ENCODE measurements at regions not wholly inside any gene's neighbourhood (a gene's known extent, or its start where the extent isn't known, plus 50 kb on each side); places are given as distances from the start of the nearest gene placed in this dataset.
A peak's percentile ranks its signal among the peaks of the same experiment; 100 is the strongest.

DNA sequence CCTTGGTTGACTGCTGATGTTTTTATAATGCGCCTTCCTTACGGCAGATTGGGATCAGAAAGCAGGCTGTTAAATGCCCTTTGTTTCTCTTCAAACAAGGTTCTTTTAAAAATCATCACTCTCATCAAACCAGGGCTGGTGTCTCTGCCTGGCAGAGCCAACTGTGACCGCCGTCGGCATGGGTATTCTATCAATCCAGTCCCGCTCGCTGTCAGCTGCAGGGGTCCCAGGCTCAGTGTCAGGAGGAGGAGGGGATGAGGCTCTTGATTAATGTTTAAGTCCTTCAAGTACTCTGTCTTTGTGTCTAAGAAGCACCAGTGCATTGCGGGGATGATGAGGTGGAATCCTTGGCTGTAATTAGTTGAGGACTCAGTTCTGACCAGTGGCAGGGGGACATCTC is 348.1 kb downstream of the RNF144A start:
- H4K91ac ChIP-seq (ENCODE audit: low read length): no peak overlapping the region
- no peak overlapping the region for H3K23ac ChIP-seq (ENCODE audit: low read length in 2 of 2)
- no peak overlapping the region for H2AFZ ChIP-seq (ENCODE audit: low read depth, low read length)
- H3K36me3 ChIP-seq (ENCODE audit: control insufficient read depth in 1 of 2, insufficient read depth in 2 of 2, low read depth in 1 of 2, low read length in 2 of 2): no peaks in the 10 kb centered on the region
- 83% methylated on average over 8 of the region's 8 CpGs for WGBS
- H2BK12ac ChIP-seq (ENCODE audit: low read length in 2 of 2): no peak overlapping the region
- no peaks in the 10 kb centered on the region for H3K4me1 ChIP-seq (ENCODE audit: control insufficient read depth, insufficient read depth, low read depth, low read length)
- H3K9me3 ChIP-seq (ENCODE audit: control insufficient read depth, low read length): no peaks in the 10 kb centered on the region
- no peak overlapping the region for H3K9ac ChIP-seq (ENCODE audit: low read length)
- no peak overlapping the region for H2BK120ac ChIP-seq (ENCODE audit: low read depth, low read length)
- no peak overlapping the region for H2BK5ac ChIP-seq (ENCODE audit: low read depth, low read length, poor library complexity, severe bottlenecking)
- H3K4ac ChIP-seq (ENCODE audit: low read depth in 1 of 2, low read length in 2 of 2): no peak overlapping the region
- H2AK5ac ChIP-seq (ENCODE audit: low read length, severe bottlenecking): no peak overlapping the region
- H3K4me2 ChIP-seq (ENCODE audit: low read length, poor library complexity, severe bottlenecking): no peak overlapping the region
- H3K18ac ChIP-seq (ENCODE audit: low read depth in 1 of 2, low read length in 2 of 2): no peak overlapping the region
- DNase-seq: no peak
- no peak overlapping the region for H2BK15ac ChIP-seq (ENCODE audit: low read depth, poor library complexity, severe bottlenecking)
- H3K27me3 ChIP-seq (ENCODE audit: control insufficient read depth in 1 of 2, insufficient read depth in 1 of 2, low read length in 2 of 2): peaks cover 18 to 77% of the 10 kb centered on the region in 2 experiments
- H3K79me1 ChIP-seq (replicated peaks; ENCODE audit: low read length, poor library complexity, severe bottlenecking): no peaks in the 10 kb centered on the region
- no peak overlapping the region for H4K8ac ChIP-seq (ENCODE audit: low read length)
- no peak overlapping the region for H3K14ac ChIP-seq (ENCODE audit: low read length in 2 of 2)
- H3K4me3 ChIP-seq (ENCODE audit: insufficient read depth in 1 of 2, low read depth in 1 of 2, low read length in 2 of 2): no peak overlapping the region
- no peak overlapping the region for H3K27ac ChIP-seq (ENCODE audit: low read length, poor library complexity, severe bottlenecking)

DNA sequence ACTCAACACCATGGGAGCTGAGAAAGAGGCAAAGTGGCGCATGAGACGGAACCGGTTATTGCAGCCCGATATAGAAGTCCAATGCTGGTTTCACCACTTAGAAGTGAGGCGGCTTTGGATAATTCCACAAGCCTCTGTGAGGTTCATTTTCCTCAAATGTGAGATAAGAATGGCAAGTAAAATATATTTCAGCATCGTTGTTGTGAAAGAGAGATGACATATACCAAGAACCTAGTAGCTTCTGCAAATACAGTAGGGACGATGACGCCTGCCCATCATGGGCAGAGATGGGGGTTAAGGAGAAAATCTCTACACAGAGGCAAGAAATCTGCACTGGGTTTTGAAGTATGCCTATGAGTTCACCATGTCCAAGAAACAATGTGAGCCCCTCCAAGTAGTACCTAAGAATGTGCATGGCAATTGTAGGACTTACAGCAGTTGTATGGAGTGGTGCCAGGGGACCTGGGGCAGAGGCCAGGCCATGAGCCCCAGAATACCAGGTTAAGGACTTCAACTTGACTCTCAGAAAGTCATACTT is 352.0 kb downstream of the RNF144A start:
- H4K8ac ChIP-seq (ENCODE audit: low read length): no peak overlapping the region
- H3K4me1 ChIP-seq (ENCODE audit: control insufficient read depth, insufficient read depth, low read depth, low read length): no peaks in the 10 kb centered on the region
- no peak overlapping the region for H2BK120ac ChIP-seq (ENCODE audit: low read depth, low read length)
- H4K91ac ChIP-seq (ENCODE audit: low read length): no peak overlapping the region
- DNase-seq: no peak
- no peak overlapping the region for H3K18ac ChIP-seq (ENCODE audit: low read depth in 1 of 2, low read length in 2 of 2)
- H3K4ac ChIP-seq (ENCODE audit: low read depth in 1 of 2, low read length in 2 of 2): no peak overlapping the region
- H3K14ac ChIP-seq (ENCODE audit: low read length in 2 of 2): no peak overlapping the region
- H3K4me3 ChIP-seq (ENCODE audit: insufficient read depth in 1 of 2, low read depth in 1 of 2, low read length in 2 of 2): no peak overlapping the region
- H3K79me1 ChIP-seq (replicated peaks; ENCODE audit: low read length, poor library complexity, severe bottlenecking): no peaks in the 10 kb centered on the region
- H3K27ac ChIP-seq (ENCODE audit: low read length, poor library complexity, severe bottlenecking): no peak overlapping the region
- H2BK5ac ChIP-seq (ENCODE audit: low read depth, low read length, poor library complexity, severe bottlenecking): no peak overlapping the region
- no peak overlapping the region for H3K23ac ChIP-seq (ENCODE audit: low read length in 2 of 2)
- no peak overlapping the region for H2AK5ac ChIP-seq (ENCODE audit: low read length, severe bottlenecking)
- no peak overlapping the region for H2BK15ac ChIP-seq (ENCODE audit: low read depth, poor library complexity, severe bottlenecking)
- H3K36me3 ChIP-seq (ENCODE audit: control insufficient read depth in 1 of 2, insufficient read depth in 2 of 2, low read depth in 1 of 2, low read length in 2 of 2): no peaks in the 10 kb centered on the region
- H3K9me3 ChIP-seq (ENCODE audit: control insufficient read depth, low read length): no peaks in the 10 kb centered on the region
- H2AFZ ChIP-seq (ENCODE audit: low read depth, low read length): no peak overlapping the region
- no peak overlapping the region for H3K4me2 ChIP-seq (ENCODE audit: low read length, poor library complexity, severe bottlenecking)
- no peak overlapping the region for H3K9ac ChIP-seq (ENCODE audit: low read length)
- H2BK12ac ChIP-seq (ENCODE audit: low read length in 2 of 2): no peak overlapping the region
- WGBS: 95% methylated on average over 8 of the region's 8 CpGs
- peaks cover 5 to 70% of the 10 kb centered on the region in 2 experiments for H3K27me3 ChIP-seq (ENCODE audit: control insufficient read depth in 1 of 2, insufficient read depth in 1 of 2, low read length in 2 of 2)

DNA sequence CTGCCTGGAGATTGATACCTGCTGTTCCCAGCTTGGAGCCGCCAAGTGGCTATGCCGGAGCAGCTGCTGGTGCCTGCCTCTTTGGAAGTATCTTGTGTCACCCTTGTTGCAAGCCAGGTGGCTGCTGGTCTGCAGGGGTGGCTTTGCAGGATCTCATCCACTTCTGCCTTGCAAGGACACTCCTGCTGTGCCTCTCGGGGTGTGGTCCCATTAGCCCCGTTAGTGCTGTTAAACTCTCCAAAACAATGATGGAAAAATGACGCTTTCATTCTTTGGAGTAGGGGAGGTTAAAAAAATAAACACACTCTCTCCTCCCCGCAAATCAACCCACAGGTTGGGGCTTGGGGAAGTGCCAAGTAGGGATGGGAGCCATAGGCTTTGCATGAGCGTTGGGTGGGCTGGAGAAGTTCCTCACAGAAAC is 352.8 kb downstream of the RNF144A start:
- no peak overlapping the region for H2BK12ac ChIP-seq (ENCODE audit: low read length in 2 of 2)
- no peaks in the 10 kb centered on the region for H3K79me1 ChIP-seq (replicated peaks; ENCODE audit: low read length, poor library complexity, severe bottlenecking)
- no peak overlapping the region for H3K4me2 ChIP-seq (ENCODE audit: low read length, poor library complexity, severe bottlenecking)
- no peak overlapping the region for H3K27ac ChIP-seq (ENCODE audit: low read length, poor library complexity, severe bottlenecking)
- no peak overlapping the region for H3K4me3 ChIP-seq (ENCODE audit: insufficient read depth in 1 of 2, low read depth in 1 of 2, low read length in 2 of 2)
- H2BK120ac ChIP-seq (ENCODE audit: low read depth, low read length): no peak overlapping the region
- no peaks in the 10 kb centered on the region for H3K4me1 ChIP-seq (ENCODE audit: control insufficient read depth, insufficient read depth, low read depth, low read length)
- H3K18ac ChIP-seq (ENCODE audit: low read depth in 1 of 2, low read length in 2 of 2): no peak overlapping the region
- H3K9me3 ChIP-seq (ENCODE audit: control insufficient read depth, low read length): no peaks in the 10 kb centered on the region
- peaks cover 1 to 70% of the 10 kb centered on the region in 2 experiments for H3K27me3 ChIP-seq (ENCODE audit: control insufficient read depth in 1 of 2, insufficient read depth in 1 of 2, low read length in 2 of 2)
- H4K8ac ChIP-seq (ENCODE audit: low read length): no peak overlapping the region
- H2AK5ac ChIP-seq (ENCODE audit: low read length, severe bottlenecking): no peak overlapping the region
- no peak overlapping the region for H2BK5ac ChIP-seq (ENCODE audit: low read depth, low read length, poor library complexity, severe bottlenecking)
- WGBS: 72% methylated on average over 2 of the region's 7 CpGs
- no peak overlapping the region for H2AFZ ChIP-seq (ENCODE audit: low read depth, low read length)
- no peak for DNase-seq
- no peak overlapping the region for H4K91ac ChIP-seq (ENCODE audit: low read length)
- no peaks in the 10 kb centered on the region for H3K36me3 ChIP-seq (ENCODE audit: control insufficient read depth in 1 of 2, insufficient read depth in 2 of 2, low read depth in 1 of 2, low read length in 2 of 2)
- no peak overlapping the region for H3K23ac ChIP-seq (ENCODE audit: low read length in 2 of 2)
- no peak overlapping the region for H3K4ac ChIP-seq (ENCODE audit: low read depth in 1 of 2, low read length in 2 of 2)
- no peak overlapping the region for H3K14ac ChIP-seq (ENCODE audit: low read length in 2 of 2)
- no peak overlapping the region for H2BK15ac ChIP-seq (ENCODE audit: low read depth, poor library complexity, severe bottlenecking)
- no peak overlapping the region for H3K9ac ChIP-seq (ENCODE audit: low read length)

DNA sequence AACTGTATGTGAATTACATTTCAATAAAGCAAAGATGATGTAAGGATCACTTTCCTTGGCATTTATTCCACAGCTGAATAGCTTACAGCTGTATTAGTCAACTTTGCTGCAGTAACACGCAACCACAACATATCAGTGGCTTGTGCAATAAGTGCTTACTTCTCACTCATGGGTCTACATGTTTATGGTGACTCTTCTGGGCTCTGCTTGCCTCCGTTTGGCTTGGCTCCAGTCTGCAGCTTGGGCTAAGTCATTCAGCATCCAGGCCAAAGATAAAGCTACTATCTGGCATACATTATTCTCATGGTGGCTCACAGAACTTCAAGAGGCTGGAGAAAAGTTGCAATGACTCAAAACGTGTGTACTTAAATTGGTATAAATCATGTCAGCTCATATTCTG is 355.0 kb downstream of the RNF144A start:
- H3K36me3 ChIP-seq (ENCODE audit: control insufficient read depth in 1 of 2, insufficient read depth in 2 of 2, low read depth in 1 of 2, low read length in 2 of 2): no peaks in the 10 kb centered on the region
- H2BK15ac ChIP-seq (ENCODE audit: low read depth, poor library complexity, severe bottlenecking): no peak overlapping the region
- H3K9me3 ChIP-seq (ENCODE audit: control insufficient read depth, low read length): no peaks in the 10 kb centered on the region
- H2AK5ac ChIP-seq (ENCODE audit: low read length, severe bottlenecking): no peak overlapping the region
- peaks cover 0 to 69% of the 10 kb centered on the region in 2 experiments for H3K27me3 ChIP-seq (ENCODE audit: control insufficient read depth in 1 of 2, insufficient read depth in 1 of 2, low read length in 2 of 2)
- H4K8ac ChIP-seq (ENCODE audit: low read length): no peak overlapping the region
- DNase-seq: peak; percentile 50
- no peak overlapping the region for H2BK12ac ChIP-seq (ENCODE audit: low read length in 2 of 2)
- 50% methylated on average over 3 of the region's 3 CpGs for WGBS
- no peak overlapping the region for H3K9ac ChIP-seq (ENCODE audit: low read length)
- H2BK5ac ChIP-seq (ENCODE audit: low read depth, low read length, poor library complexity, severe bottlenecking): no peak overlapping the region
- no peak overlapping the region for H3K27ac ChIP-seq (ENCODE audit: low read length, poor library complexity, severe bottlenecking)
- no peak overlapping the region for H3K14ac ChIP-seq (ENCODE audit: low read length in 2 of 2)
- H3K4me1 ChIP-seq (ENCODE audit: control insufficient read depth, insufficient read depth, low read depth, low read length): no peaks in the 10 kb centered on the region
- no peak overlapping the region for H3K18ac ChIP-seq (ENCODE audit: low read depth in 1 of 2, low read length in 2 of 2)
- H3K4ac ChIP-seq (ENCODE audit: low read depth in 1 of 2, low read length in 2 of 2): no peak overlapping the region
- no peak overlapping the region for H2BK120ac ChIP-seq (ENCODE audit: low read depth, low read length)
- H3K4me2 ChIP-seq (ENCODE audit: low read length, poor library complexity, severe bottlenecking): no peak overlapping the region
- H3K23ac ChIP-seq (ENCODE audit: low read length in 2 of 2): no peak overlapping the region
- no peak overlapping the region for H2AFZ ChIP-seq (ENCODE audit: low read depth, low read length)
- H3K4me3 ChIP-seq (ENCODE audit: insufficient read depth in 1 of 2, low read depth in 1 of 2, low read length in 2 of 2): no peak overlapping the region
- H3K79me1 ChIP-seq (replicated peaks; ENCODE audit: low read length, poor library complexity, severe bottlenecking): no peaks in the 10 kb centered on the region
- H4K91ac ChIP-seq (ENCODE audit: low read length): no peak overlapping the region

All from mesenchymal stem cell (in vitro differentiated cells and primary cell).